HG03103 (cell line): ENCODE measurements at regions not wholly inside any gene's neighbourhood (a gene's known extent, or its start where the extent isn't known, plus 50 kb on each side); places are given as distances from the start of the nearest gene placed in this dataset.
"Not testable (repeated sequence)": the region's sequence is repeated elsewhere in the genome, so short reads cannot be mapped to it uniquely, and the experiment has no call there.

ENCODE experiments used
- ATAC-seq: cut with Tn5 transposase; IDR thresholded peaks from one replicate; pipeline ENCODE4 v1.9.1; 2021; ENCODE audit warnings: low read depth; ENCODE audit not compliant: unreplicated experiment

DNA sequence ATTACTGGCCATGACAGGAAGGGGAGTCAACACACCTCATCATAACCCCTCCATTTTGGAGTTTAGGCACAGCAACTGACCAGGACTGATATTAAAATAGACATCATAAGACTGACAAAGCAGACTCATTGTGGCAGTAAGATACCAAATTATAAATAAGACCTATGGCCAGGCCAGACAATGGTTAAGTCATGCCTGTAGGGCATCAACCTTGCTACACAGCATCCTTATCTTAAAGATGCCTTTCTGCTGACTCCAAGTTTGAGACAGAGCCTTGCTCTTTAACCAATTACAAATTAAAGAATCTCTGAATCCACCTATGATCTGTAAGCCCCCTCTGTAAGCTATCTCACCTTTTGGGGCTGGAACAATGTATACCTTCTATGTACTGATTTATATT lies 65.5 kb downstream of the VCX2 start:
- ATAC-seq = no peak

DNA sequence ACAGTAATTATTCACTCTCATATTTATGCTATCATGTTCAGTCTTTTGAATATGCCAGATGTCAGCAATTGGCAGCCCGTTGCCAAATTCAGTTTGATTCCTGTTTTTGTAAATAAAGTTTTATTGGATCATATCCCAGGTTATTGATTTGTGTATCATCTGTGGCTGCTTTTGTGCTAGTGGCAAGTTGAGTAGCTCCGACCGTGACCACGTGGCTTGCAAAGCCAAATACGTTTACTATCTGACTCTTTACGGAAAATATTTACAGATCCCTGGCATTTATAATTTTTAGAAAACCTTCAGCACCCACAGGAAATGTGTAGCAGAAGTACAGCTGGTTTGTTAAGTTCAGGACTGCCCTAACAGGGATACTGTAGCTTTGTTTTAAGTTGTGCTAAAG lies 67.4 kb downstream of the VCX2 start:
- ATAC-seq = no peak

- no peak for ATAC-seq
Observed at GRCh38 chrX:8091510-8091909, 79.6 kb downstream of the VCX2 start.

- no peak for ATAC-seq
Observed at GRCh38 chrX:8090906-8091305, 80.2 kb downstream of the VCX2 start.

GRCh38 chrX:8090482-8090881 lies 80.6 kb downstream of the VCX2 start:
- ATAC-seq = no peak

DNA sequence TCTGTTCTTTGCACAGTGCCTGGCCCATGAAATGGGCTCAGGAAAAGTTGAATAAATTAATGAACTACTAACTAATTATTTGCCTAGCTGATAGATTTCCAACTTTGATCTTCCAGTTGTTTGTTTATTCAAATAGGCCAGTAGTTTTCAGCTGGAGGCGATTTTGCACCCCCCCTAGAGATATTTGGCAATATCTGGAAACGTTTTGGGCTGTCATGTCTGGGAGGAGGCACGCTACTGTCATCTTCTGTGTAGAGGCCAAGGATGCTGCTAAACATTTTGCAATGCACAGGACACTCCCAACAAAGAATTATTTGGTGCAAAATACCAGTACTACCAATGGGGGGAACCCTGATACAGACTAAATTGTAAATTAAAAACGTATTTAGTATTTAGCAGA lies 81.9 kb downstream of the VCX2 start:
- no peak for ATAC-seq

- ATAC-seq = no peak
Observed at GRCh38 chrX:8084006-8084405, 87.1 kb downstream of the VCX2 start.

DNA sequence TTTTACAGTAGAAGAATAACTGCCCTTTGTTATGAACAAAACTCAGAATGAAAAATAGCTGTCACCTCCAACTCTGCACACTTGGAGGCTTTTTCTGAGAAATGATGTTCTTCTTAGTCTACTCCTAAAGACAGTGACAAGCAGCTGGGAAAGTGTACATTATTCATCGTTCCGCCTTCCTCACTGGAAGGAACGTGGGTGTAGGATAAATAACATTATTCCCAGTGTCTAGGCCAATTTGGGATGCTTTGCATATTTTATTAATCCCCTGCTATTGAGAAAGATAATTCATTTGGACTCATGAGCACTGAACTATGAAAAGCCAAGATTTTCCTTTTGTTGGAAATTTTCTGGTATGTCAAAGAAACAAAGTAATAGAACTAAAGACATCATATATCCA lies 87.8 kb downstream of the VCX2 start:
- ATAC-seq = no peak

DNA sequence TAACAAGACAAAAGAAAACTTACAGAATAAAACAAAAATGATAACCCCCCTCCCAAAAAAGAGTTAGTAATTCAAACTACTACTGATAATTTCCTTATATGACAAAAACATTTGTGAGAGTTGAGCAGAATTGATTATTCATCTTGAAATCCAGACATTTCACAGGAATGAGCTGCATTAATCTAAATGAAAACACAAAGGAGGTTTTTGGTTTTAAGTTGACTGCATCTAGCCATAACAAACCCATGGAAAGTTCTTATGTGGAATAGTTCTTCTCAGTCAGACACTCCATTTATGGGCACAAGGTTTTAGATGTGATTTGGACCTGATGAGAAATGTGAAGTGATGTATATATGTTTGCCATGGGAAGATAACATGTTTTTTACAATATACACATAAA lies 95.4 kb downstream of the VCX2 start:
- no peak for ATAC-seq

GRCh38 chrX:8067754-8068462 lies 103.2 kb downstream of the VCX2 start:
- ATAC-seq = no peak

GRCh38 chrX:8052909-8053308 lies 118.2 kb downstream of the VCX2 start:
- ATAC-seq = no peak

- ATAC-seq = no peak
Observed at GRCh38 chrX:8049827-8050226, 121.2 kb downstream of the VCX2 start.

DNA sequence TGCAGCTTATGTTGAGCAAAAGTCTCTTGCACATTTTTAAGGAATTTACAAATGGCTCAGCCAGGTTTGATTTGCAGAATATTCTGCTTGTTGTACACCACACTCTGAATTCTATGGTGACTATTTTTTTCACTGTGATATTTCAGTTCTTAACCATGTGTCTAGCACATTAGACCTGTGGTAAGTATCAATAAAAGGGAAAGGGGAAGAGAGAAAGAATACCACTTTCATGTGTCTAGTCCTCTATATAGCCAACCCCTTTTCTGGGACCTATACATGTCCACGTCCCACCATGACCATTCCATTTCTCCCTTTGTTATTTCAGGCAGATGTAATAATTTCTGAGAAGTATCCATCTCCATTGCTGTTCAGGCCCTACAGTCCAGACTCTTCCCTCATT lies 121.3 kb upstream of the PNPLA4 start:
- peak; percentile 73 for ATAC-seq

- no peak for ATAC-seq
Observed at GRCh38 chrX:8044947-8045346, 117.7 kb upstream of the PNPLA4 start.

GRCh38 chrX:8043546-8043945 lies 116.3 kb upstream of the PNPLA4 start:
- no peak for ATAC-seq

- ATAC-seq = no peak
Observed at GRCh38 chrX:8043121-8043520, 115.9 kb upstream of the PNPLA4 start.

DNA sequence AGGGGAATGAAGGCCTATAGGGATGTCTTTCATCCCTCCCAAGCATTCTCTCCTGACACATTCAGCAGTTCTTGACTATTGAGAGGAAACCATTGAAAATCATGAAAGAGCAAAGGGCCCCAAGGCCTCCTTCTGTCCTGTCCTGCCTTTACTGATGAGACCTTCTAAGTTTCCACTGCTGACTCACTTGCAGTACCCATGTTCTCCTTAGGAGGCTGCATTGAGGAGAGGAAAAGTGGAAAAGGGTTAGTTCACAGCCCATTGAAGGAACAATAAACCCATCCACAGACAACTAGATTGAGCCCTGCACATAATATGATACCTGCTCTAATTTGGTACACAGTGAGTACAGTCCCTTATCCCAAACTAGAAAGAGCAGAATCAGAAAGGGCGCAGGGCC lies 115.1 kb upstream of the PNPLA4 start:
- ATAC-seq = no peak

DNA sequence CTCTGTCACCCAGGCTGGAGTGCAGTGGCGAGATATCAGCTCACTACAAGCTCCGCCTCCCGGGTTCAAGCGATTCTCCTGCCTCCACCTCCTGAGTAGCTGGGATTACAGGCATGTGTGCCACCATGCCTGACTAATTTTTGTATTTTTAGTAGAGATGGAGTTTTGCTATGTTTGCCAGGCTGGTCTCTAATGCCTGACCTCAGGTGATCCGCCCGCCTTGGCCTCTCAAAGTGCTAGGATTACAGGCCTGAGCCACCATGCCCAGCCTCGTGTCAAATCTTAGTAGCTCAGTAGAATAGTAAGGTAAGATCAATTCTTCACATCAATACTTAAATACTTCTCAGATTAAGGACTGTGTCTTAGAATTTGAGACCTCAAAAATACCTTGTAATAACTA lies 112.5 kb upstream of the PNPLA4 start:
- not testable (repeated sequence) for ATAC-seq

DNA sequence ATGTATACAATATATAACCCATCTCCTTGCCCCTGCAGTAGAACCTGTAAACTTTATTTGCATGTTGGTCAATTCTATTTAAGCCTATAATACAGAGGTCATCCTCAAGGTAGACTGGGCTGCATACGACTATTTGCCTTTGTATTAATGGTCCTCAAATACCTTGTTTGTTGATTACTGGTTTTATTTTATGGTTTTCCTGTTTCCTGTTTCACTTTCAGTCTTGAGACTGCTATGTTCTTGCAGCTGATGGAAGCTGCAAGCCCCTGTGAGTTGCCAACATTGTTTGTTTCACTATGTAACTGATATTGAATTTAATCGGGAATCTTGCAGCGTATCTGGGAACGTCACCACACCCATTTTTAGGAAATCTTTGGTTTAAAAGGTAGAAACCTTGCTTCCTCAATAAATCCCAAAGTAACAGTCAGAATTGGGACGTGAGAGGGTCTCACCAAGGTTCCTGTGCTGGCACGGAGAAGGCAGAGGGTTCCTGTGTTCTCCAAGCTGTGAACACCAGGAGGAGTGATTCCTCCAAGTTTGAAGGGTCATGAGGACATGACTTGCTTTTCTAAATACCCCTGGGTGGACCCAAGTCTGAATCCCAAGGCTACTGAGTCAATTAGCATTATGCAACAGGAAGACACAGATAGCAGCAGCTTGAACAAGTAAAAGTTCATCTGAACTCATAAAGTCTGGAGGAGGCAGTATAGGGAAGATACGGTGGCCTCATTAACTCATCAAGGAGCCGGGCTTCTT lies 110.6 kb upstream of the PNPLA4 start:
- ATAC-seq = no peak

DNA sequence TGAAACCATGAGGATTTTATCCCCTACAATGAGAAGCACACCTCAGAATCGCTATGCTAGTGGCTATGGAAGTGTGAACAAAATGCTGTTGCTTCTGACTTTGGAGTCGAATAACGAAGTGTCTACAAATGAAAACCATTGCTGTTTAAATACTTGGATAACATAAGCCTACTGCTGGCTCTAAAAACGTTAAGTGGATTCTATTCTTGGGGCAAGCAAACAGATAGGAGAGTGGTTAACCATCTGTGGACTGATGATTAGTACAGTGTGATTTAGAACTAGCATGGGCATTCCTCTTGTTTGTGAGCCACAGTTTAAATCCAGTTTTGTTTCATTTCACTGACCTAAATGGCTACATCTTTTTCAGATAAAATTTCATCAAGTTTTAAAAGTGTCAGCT lies 109.7 kb upstream of the PNPLA4 start:
- no peak for ATAC-seq

- no peak for ATAC-seq
Observed at GRCh38 chrX:8034058-8034457, 106.8 kb upstream of the PNPLA4 start.

GRCh38 chrX:8033175-8033574 lies 106.0 kb upstream of the PNPLA4 start:
- ATAC-seq = no peak
